Endothelial cell of umbilical vein (primary cell): ENCODE measurements at regions not wholly inside any gene's neighbourhood (a gene's known extent, or its start where the extent isn't known, plus 50 kb on each side); places are given as distances from the start of the nearest gene placed in this dataset.

Experiments used
- BruUV-seq: library from RNA; stranded (reverse); fragments of 400-500 nt; replicated peaks from 2 replicates; lab custom pipeline; 2021; lab: Mats Ljungman, UMichigan
- CTCF ChIA-PET: fragments of 300-600, 350-600 bp; sonication (Branson Sonifier 250); formaldehyde crosslinking; loops from one replicate; lab custom pipeline; 2021; ENCODE audit warnings: antibody characterized with exemption, inconsistent platforms; lab: Charles Lee
- POLR2A ChIA-PET: fragments of 300-600, 350-600 bp; sonication (Branson Sonifier 250); formaldehyde crosslinking; loops from one replicate; lab custom pipeline; 2021; ENCODE audit warnings: antibody characterized with exemption, inconsistent platforms; lab: Charles Lee
- DNase-seq: peaks from one replicate; pipeline ENCODE4 v3.0.0-alpha.2; 2011; ENCODE audit warnings: low read depth, low spot score
- FAIRE-seq: peaks from 2 replicates; lab custom pipeline; 2011; peaks lifted over from hg19 to GRCh38; lab: Jason Lieb, UNC
- H2AFZ ChIP-seq: 2 replicates; pipeline ENCODE4 v1.6.0; 2012; ENCODE audit warnings: low read depth, low read length, control low read depth, inconsistent platforms
- H3K27ac ChIP-seq: 2 replicates; pipeline ENCODE4 v1.5.1; 2011; ENCODE audit warnings: low read depth, mild to moderate bottlenecking, control low read depth, low read length, moderate library complexity; ENCODE audit not compliant: insufficient read depth
- H3K27me3 ChIP-seq, 2 experiments: 2 replicates each; pipeline versions ENCODE4 v1.6.0 to v1.6.1; 2011; ENCODE audit warnings: low read length in 2 of 2, mixed read lengths in 1 of 2; ENCODE audit not compliant: control insufficient read depth in 2 of 2, insufficient read depth in 2 of 2
- H3K36me3 ChIP-seq, 2 experiments: 2 replicates in 1 of 2; 3 replicates in 1 of 2; pipeline ENCODE4 v1.5.1; 2011; ENCODE audit warnings: low read length in 2 of 2, mild to moderate bottlenecking in 1 of 2, moderate library complexity in 1 of 2; ENCODE audit not compliant: control insufficient read depth in 2 of 2, insufficient read depth in 2 of 2; ENCODE audit errors: extremely low read depth in 1 of 2
- H3K4me1 ChIP-seq: 3 replicates; pipeline ENCODE4 v1.5.1; 2011; ENCODE audit warnings: mild to moderate bottlenecking, low read length; ENCODE audit not compliant: control insufficient read depth, insufficient read depth; ENCODE audit errors: extremely low read depth
- H3K4me2 ChIP-seq: 2 replicates; pipeline ENCODE4 v1.6.1; 2011; ENCODE audit warnings: low read length, control low read depth, mixed read lengths; ENCODE audit not compliant: insufficient read depth
- H3K4me3 ChIP-seq, 3 experiments: fragments of 200-600 bp in 1 of 3; sonication (generic), shearing (Covaris generic) in 1 of 3; replicated peaks in 1 of 3; 2 replicates each; pipeline ENCODE4 v1.5.1; 2011 to 2016; ENCODE audit warnings: control low read depth in 3 of 3, low read length in 3 of 3, mild to moderate bottlenecking in 2 of 3, inconsistent platforms in 1 of 3, low read depth in 1 of 3, moderate library complexity in 1 of 3; ENCODE audit not compliant: insufficient read depth in 1 of 3
- H3K79me2 ChIP-seq: 2 replicates; pipeline ENCODE4 v1.6.0; 2012; ENCODE audit warnings: low read length, inconsistent platforms; ENCODE audit not compliant: control insufficient read depth, insufficient read depth
- H3K9ac ChIP-seq: replicated peaks from 2 replicates; pipeline ENCODE3; 2011; ENCODE audit warnings: low read length, control low read depth; ENCODE audit not compliant: insufficient read depth; ENCODE audit errors: extremely low read depth
- H3K9me1 ChIP-seq: replicated peaks from 3 replicates; pipeline ENCODE4 v1.6.0; 2011; ENCODE audit warnings: mild to moderate bottlenecking, low read length; ENCODE audit not compliant: control insufficient read depth, insufficient read depth; ENCODE audit errors: extremely low read depth
- H3K9me3 ChIP-seq: replicated peaks from 2 replicates; pipeline ENCODE4 v1.5.1; 2012; ENCODE audit warnings: low read length, inconsistent platforms; ENCODE audit not compliant: control insufficient read depth, insufficient read depth
- H4K20me1 ChIP-seq: replicated peaks from 2 replicates; pipeline ENCODE3; 2011; ENCODE audit warnings: mild to moderate bottlenecking, low read length; ENCODE audit not compliant: control insufficient read depth, insufficient read depth; ENCODE audit errors: extremely low read depth
- CTCF ChIP-seq, 2 donors: IDR thresholded peaks; 1 replicate in 1 of 2; 2 replicates in 1 of 2; pipeline ENCODE4 v1.5.1; 2011; ENCODE audit warnings: low read length in 2 of 2, mild to moderate bottlenecking in 2 of 2, moderate library complexity in 2 of 2, control low read depth in 1 of 2, inconsistent platforms in 1 of 2, low read depth in 1 of 2; ENCODE audit not compliant: insufficient read depth in 1 of 2; ENCODE audit errors: extremely low read depth in 1 of 2
- EZH2 ChIP-seq: IDR thresholded peaks from 2 replicates; pipeline ENCODE4 v1.6.1; 2012; ENCODE audit warnings: borderline replicate concordance, low read depth, mild to moderate bottlenecking, moderate library complexity, low read length, inconsistent platforms; ENCODE audit not compliant: severe bottlenecking
- FOS ChIP-seq: IDR thresholded peaks from 2 replicates; pipeline ENCODE4 v1.6.1; 2011; ENCODE audit warnings: mild to moderate bottlenecking, low read length, moderate library complexity, borderline replicate concordance; ENCODE audit not compliant: insufficient read depth
- GATA2 ChIP-seq: IDR thresholded peaks from 2 replicates; pipeline ENCODE4 v1.7.0; 2011; ENCODE audit warnings: low read depth, mild to moderate bottlenecking, moderate library complexity, mixed read lengths, low read length; ENCODE audit not compliant: insufficient read length, insufficient read depth
- JUN ChIP-seq: IDR thresholded peaks from 2 replicates; pipeline ENCODE4 v1.6.1; 2011; ENCODE audit warnings: borderline replicate concordance, low read depth; ENCODE audit not compliant: insufficient read length, insufficient read depth
- MAX ChIP-seq: IDR thresholded peaks from 2 replicates; pipeline ENCODE4 v1.6.1; 2011; ENCODE audit not compliant: insufficient read depth, insufficient read length
- MYC ChIP-seq: IDR thresholded peaks from one replicate; pipeline ENCODE4 v1.6.1; 2011; ENCODE audit warnings: mild to moderate bottlenecking, low read depth, low read length
- POLR2A ChIP-seq: IDR thresholded peaks from 2 replicates; pipeline ENCODE4 v1.6.1; 2012; ENCODE audit warnings: low read depth, mild to moderate bottlenecking, control low read depth, low read length
- POLR2AphosphoS5 ChIP-seq: IDR thresholded peaks from 2 replicates; pipeline ENCODE4 v1.6.1; 2012; ENCODE audit warnings: low read depth, mild to moderate bottlenecking, control low read depth, low read length, moderate library complexity; ENCODE audit not compliant: insufficient read depth
- dilution Hi-C: fragments of 300-500 bp; cut with MboI; formaldehyde crosslinking; loops from one replicate; pipeline ENCODE4 v1.15.0; 2019; ENCODE audit warnings: low sequenced_read_pairs; ENCODE audit not compliant: extremely low pct_ligation_motif_present
- intact Hi-C: fragments of 100-400 bp; cut with micrococcal nuclease; formaldehyde crosslinking; loops from one replicate; pipeline ENCODE4 v1.10.0; 2022

DNA sequence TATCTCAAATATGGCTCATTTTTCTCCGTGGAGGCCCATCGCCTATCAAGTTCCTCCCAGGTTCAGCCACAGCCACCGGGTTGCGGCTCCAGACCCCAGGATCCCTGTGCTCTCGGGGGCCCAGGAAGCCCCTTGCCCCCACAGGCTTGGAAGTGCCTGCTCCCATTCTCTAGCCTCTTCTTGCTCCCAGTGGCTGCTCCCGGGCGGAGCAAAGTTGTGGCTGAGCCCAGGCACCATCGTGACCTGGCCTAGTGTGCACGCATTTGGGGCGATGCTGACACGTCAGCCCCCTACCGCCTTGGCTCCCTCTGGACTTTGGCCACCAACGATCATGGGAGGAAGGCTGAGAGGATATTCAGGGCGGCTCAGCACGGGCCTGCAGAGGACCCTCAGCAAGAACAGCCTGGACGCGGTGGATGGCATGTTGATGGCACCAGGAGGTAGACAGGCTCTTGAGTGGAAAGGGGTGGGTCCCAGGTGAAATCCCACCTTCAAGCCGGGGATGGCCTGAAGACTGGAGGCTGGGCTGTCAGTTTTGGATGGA is 419.4 kb upstream of the AGA start:
- Histone ChIP-seq H3K4me2 (no peak overlapping the region), H3K36me3 (no peaks in the 10 kb centered on the region), H2AFZ (no peak overlapping the region), H3K9me3 (peaks cover 10% of the 10 kb centered on the region), H3K4me3 (no peak overlapping the region), H3K4me1 (no peaks in the 10 kb centered on the region), H4K20me1 (no peaks in the 10 kb centered on the region), H3K27ac (no peak overlapping the region), H3K27me3 (no peaks in the 10 kb centered on the region), H3K79me2 (no peaks in the 10 kb centered on the region), H3K9me1 (no peaks in the 10 kb centered on the region), H3K9ac (no peak overlapping the region)
- no peak for FAIRE-seq
- no peak for DNase-seq
- ChIA-PET CTCF (no interaction called here), POLR2A (no interaction called here)
- intact Hi-C loops (no loop called here), dilution Hi-C loops (no loop called here)
- BruUV-seq = no TSS peak
- no peak for TF ChIP-seq POLR2A
- no peak for TF ChIP-seq MYC
- no peak for TF ChIP-seq MAX
- TF ChIP-seq EZH2 = no peak
- TF ChIP-seq POLR2AphosphoS5 = no peak

GRCh38 chr4:177862541-177863176 is 420.4 kb upstream of the AGA start:
- Histone ChIP-seq H3K27me3 (no peaks in the 10 kb centered on the region), H3K36me3 (no peaks in the 10 kb centered on the region), H3K4me3 (no peak overlapping the region), H2AFZ (no peak overlapping the region), H3K4me1 (no peaks in the 10 kb centered on the region), H3K9me1 (no peaks in the 10 kb centered on the region), H3K4me2 (no peak overlapping the region), H3K79me2 (no peaks in the 10 kb centered on the region), H3K27ac (no peak overlapping the region), H3K9me3 (peaks cover 10% of the 10 kb centered on the region), H3K9ac (no peak overlapping the region), H4K20me1 (no peaks in the 10 kb centered on the region)
- DNase-seq (no peak), FAIRE-seq (no peak)
- CTCF ChIA-PET = no interaction called here
- POLR2A ChIA-PET = no interaction called here
- dilution Hi-C loops = no loop called here
- intact Hi-C loops = no loop called here
- TF ChIP-seq MYC = no peak
- TF ChIP-seq EZH2 = no peak
- no peak for TF ChIP-seq FOS
- TF ChIP-seq GATA2 = no peak
- no peak for TF ChIP-seq POLR2A
- TF ChIP-seq JUN = no peak
- TF ChIP-seq MAX = no peak
- TF ChIP-seq POLR2AphosphoS5 = no peak
- TF ChIP-seq CTCF (IDR thresholded peaks at IDR 0.05; ENCODE audit: extremely low read depth in 1 of 2, insufficient read depth in 1 of 2, low read depth in 1 of 2, low read length in 2 of 2) = no peak
- no TSS peak for BruUV-seq
